ENCODE measurements at regions not wholly inside any gene's neighbourhood (a gene's known extent, or its start where the extent isn't known, plus 50 kb on each side); places are given as distances from the start of the nearest gene placed in this dataset.
A peak's percentile ranks its signal among the peaks of the same experiment; 100 is the strongest.

DNA sequence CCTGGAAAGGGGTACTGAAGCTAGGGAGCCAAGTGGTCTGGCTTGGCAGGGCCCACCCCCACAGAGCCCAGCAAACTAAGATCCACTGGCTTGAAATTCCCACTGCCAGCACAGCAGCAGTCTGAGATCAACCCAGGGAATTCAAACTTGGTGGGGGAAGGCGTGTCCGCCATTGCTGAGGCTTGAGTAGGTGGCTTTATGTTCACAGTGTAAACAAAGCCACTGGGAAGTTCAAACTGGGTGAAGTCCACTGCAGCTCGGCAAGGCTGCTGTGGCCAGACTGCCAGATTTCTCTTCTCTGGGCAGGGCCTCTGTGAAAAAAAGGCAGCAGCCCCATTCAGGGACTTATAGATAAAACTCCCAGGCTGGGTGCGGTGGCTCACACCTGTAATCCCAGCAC, 58.9 kb downstream of the TFDP3 start:
- no peaks in the 10 kb centered on the region for H3K9me3 ChIP-seq (ENCODE audit: severe bottlenecking)
- no peak overlapping the region for H3K4me3 ChIP-seq (ENCODE audit: severe bottlenecking)
- no peaks in the 10 kb centered on the region for H3K36me3 ChIP-seq (ENCODE audit: low read depth)
- H3K27me3 ChIP-seq (ENCODE audit: insufficient read depth, poor library complexity, severe bottlenecking), result no peaks in the 10 kb centered on the region
- ATAC-seq (ENCODE audit: low read depth) (no peak), DNase-seq (ENCODE audit: low spot score) (no peak)
- H3K27ac ChIP-seq (ENCODE audit: poor library complexity, severe bottlenecking), result no peak overlapping the region
- no peaks in the 10 kb centered on the region for H3K4me1 ChIP-seq (ENCODE audit: insufficient read depth, poor library complexity, severe bottlenecking)
- TF ChIP-seq, protein P1, sequence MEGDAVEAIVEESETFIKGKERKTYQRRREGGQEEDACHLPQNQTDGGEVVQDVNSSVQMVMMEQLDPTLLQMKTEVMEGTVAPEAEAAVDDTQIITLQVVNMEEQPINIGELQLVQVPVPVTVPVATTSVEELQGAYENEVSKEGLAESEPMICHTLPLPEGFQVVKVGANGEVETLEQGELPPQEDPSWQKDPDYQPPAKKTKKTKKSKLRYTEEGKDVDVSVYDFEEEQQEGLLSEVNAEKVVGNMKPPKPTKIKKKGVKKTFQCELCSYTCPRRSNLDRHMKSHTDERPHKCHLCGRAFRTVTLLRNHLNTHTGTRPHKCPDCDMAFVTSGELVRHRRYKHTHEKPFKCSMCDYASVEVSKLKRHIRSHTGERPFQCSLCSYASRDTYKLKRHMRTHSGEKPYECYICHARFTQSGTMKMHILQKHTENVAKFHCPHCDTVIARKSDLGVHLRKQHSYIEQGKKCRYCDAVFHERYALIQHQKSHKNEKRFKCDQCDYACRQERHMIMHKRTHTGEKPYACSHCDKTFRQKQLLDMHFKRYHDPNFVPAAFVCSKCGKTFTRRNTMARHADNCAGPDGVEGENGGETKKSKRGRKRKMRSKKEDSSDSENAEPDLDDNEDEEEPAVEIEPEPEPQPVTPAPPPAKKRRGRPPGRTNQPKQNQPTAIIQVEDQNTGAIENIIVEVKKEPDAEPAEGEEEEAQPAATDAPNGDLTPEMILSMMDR (IDR thresholded peaks at IDR 0.05; ENCODE audit: poor library complexity, severe bottlenecking), result no peak

DNA sequence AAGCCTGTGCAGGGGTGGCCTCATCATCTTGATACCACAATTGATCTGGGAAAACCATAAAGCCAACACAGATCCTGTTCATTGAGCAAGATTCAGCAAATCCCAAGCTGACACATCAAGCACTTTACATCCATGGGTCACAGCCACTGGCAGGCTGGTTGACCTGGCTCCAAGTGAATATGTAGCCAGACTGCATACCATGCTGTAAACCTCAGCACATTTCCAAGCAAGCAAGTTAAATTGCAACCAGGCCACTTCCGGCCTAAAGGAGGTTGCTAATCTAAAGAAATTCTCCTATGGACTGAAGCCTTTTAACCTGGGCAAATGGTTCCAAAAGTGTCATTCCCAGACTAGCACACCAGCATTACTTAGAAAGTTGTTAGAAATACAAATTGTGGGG, 54.4 kb upstream of the USP26 start:
- no peak for DNase-seq (ENCODE audit: low spot score)
- TF ChIP-seq, protein P1 (IDR thresholded peaks at IDR 0.05; ENCODE audit: poor library complexity, severe bottlenecking), result no peak
- Histone ChIP-seq H3K9me3 (ENCODE audit: severe bottlenecking) (no peaks in the 10 kb centered on the region), H3K4me3 (ENCODE audit: severe bottlenecking) (no peak overlapping the region), H3K4me1 (ENCODE audit: insufficient read depth, poor library complexity, severe bottlenecking) (no peaks in the 10 kb centered on the region), H3K27me3 (ENCODE audit: insufficient read depth, poor library complexity, severe bottlenecking) (no peaks in the 10 kb centered on the region), H3K27ac (ENCODE audit: poor library complexity, severe bottlenecking) (no peak overlapping the region), H3K36me3 (ENCODE audit: low read depth) (no peaks in the 10 kb centered on the region)
- ATAC-seq (ENCODE audit: low read depth), result peak; percentile 58; the same call in 2 of the 3 replicates

DNA sequence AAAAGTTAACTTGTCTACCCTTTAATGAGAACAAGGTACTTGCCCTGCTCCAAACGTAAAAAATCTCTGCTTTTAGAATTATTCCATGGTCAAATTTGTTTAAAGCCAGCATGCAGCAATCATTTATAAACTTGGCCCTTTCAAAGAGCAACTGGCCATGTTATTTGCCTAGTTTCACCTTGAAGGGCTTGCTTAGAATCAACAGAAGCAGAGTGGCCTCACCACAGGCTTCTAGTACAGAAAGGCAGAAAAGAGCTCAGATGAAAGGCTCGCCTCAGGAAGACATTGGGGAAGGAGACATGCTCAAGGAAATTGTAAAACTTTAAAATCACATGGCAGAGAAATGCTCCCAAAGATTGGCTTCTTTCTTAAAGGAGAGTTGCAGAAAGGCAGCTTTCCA, 53.8 kb upstream of the USP26 start:
- no peak overlapping the region for H3K4me3 ChIP-seq (ENCODE audit: severe bottlenecking)
- no peaks in the 10 kb centered on the region for H3K9me3 ChIP-seq (ENCODE audit: severe bottlenecking)
- no peaks in the 10 kb centered on the region for H3K36me3 ChIP-seq (ENCODE audit: low read depth)
- no peaks in the 10 kb centered on the region for H3K4me1 ChIP-seq (ENCODE audit: insufficient read depth, poor library complexity, severe bottlenecking)
- TF ChIP-seq, protein P1 (IDR thresholded peaks at IDR 0.05; ENCODE audit: poor library complexity, severe bottlenecking), result no peak
- ATAC-seq (ENCODE audit: low read depth) (no peak), DNase-seq (ENCODE audit: low spot score) (no peak)
- H3K27me3 ChIP-seq (ENCODE audit: insufficient read depth, poor library complexity, severe bottlenecking), result no peaks in the 10 kb centered on the region
- no peak overlapping the region for H3K27ac ChIP-seq (ENCODE audit: poor library complexity, severe bottlenecking)
